Esophagus squamous epithelium (tissue), 4 donors: ENCODE measurements at regions not wholly inside any gene's neighbourhood (a gene's known extent, or its start where the extent isn't known, plus 50 kb on each side); places are given as distances from the start of the nearest gene placed in this dataset.

ENCODE experiments used
- POLR2A ChIP-seq, 4 donors: fragments of 450-650 bp; IDR thresholded peaks; one replicate each; pipeline ENCODE4 v1.6.1; 2017; ENCODE audit warnings: antibody characterized with exemption in 4 of 4, mild to moderate bottlenecking in 4 of 4, moderate library complexity in 3 of 4
- TF ChIP-seq, protein P1 (sequence below), 6 experiments: fragments of 450-650 bp in 4 of 6; fragments of 200-600 bp in 2 of 6; sonication (generic) in 2 of 6; IDR thresholded peaks; one replicate each; pipeline ENCODE4 v1.5.1; 2016 to 2019; ENCODE audit warnings: antibody characterized with exemption in 6 of 6, mild to moderate bottlenecking in 4 of 6, moderate library complexity in 4 of 6

DNA sequence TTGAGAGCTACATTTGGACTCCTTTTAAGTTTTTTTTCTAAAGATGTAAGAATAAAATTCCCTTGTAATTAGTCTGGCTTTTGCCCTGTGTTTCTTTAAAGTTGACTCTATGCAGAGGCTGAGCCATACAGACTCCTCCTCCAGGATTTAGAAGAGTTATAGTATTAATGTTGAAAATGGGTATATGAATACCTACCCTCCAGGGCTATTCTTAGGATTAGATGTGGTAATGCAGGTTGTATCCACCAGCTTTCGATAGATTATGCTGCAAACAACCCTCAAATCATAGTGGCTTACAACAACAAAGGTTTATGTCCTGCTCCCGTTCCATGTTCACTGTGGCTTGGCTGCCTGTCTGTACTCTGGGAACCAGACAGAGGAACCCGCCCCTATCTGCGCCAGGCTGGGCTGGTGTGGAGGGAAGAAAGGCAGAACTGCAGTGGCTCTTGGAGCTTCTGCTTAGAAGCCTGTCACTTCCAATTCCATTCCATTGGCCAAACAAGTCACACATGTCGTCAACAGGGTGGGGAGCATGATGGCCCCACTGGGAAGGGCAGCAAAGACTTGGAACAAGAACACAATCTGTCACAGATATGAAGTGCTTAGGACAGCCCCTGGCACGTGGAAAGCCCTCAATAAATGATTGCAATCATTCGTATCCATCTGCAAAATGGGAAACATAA, 290.8 kb downstream of the FOXO1 start:
- no peak for TF ChIP-seq POLR2A (IDR thresholded peaks at IDR 0.05)
- TF ChIP-seq, protein P1, sequence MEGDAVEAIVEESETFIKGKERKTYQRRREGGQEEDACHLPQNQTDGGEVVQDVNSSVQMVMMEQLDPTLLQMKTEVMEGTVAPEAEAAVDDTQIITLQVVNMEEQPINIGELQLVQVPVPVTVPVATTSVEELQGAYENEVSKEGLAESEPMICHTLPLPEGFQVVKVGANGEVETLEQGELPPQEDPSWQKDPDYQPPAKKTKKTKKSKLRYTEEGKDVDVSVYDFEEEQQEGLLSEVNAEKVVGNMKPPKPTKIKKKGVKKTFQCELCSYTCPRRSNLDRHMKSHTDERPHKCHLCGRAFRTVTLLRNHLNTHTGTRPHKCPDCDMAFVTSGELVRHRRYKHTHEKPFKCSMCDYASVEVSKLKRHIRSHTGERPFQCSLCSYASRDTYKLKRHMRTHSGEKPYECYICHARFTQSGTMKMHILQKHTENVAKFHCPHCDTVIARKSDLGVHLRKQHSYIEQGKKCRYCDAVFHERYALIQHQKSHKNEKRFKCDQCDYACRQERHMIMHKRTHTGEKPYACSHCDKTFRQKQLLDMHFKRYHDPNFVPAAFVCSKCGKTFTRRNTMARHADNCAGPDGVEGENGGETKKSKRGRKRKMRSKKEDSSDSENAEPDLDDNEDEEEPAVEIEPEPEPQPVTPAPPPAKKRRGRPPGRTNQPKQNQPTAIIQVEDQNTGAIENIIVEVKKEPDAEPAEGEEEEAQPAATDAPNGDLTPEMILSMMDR (IDR thresholded peaks at IDR 0.05), result no peak
